K562 (cell line): ENCODE measurements at regions not wholly inside any gene's neighbourhood (a gene's known extent, or its start where the extent isn't known, plus 50 kb on each side); places are given as distances from the start of the nearest gene placed in this dataset.

ENCODE experiments used
- ATAC-seq: fragments of 200-7000 bp; cut with Tn5 transposase; 3 replicates; pipeline ENCODE4 v1.9.1; 2020; ENCODE audit warnings: moderate library complexity
- BruUV-seq: library from RNA; stranded (reverse); fragments of 400-500 nt; replicated peaks from 2 replicates; lab custom pipeline; 2021; lab: Mats Ljungman, UMichigan
- CTCF ChIA-PET: fragments of 300-600 bp; formaldehyde crosslinking; extraction: SDS; loops from one replicate; lab custom pipeline; 2021; ENCODE audit warnings: low intra/inter-chr PET ratio; lab: Yijun Ruan, JAX
- POLR2A ChIA-PET: fragments of 300-600, 350-650 bp; sonication (Branson Sonifier 250); formaldehyde crosslinking; extraction: SDS; loops from one replicate; lab custom pipeline; 2021; ENCODE audit warnings: antibody characterized with exemption, inconsistent platforms; lab: Yijun Ruan, JAX
- DNase-seq, 4 experiments: peaks; one replicate each; pipeline versions ENCODE4 v3.0.0 to v3.0.0-alpha.2; 2011 to 2018; ENCODE audit warnings: low spot score in 3 of 4, mixed read lengths in 3 of 4; ENCODE audit errors: extremely low read depth in 1 of 4
- FAIRE-seq: peaks from 2 replicates; lab custom pipeline; 2011; peaks lifted over from hg19 to GRCh38; lab: Jason Lieb, UNC
- H2AFZ ChIP-seq: 2 replicates; pipeline ENCODE4 v1.6.0; 2011; ENCODE audit warnings: low read depth, low read length, control low read depth, inconsistent platforms
- H3K27ac ChIP-seq: fragments of 200-600 bp; 3 replicates; pipeline ENCODE4 v1.8.0; 2011; ENCODE audit warnings: low read depth, mild to moderate bottlenecking, control low read depth, inconsistent platforms, low read length, moderate library complexity, mixed read lengths; ENCODE audit errors: extremely low read depth
- H3K27me3 ChIP-seq, 2 experiments: fragments of 300-600 bp in 1 of 2; 2 replicates in 1 of 2; 3 replicates in 1 of 2; pipeline versions ENCODE4 v1.6.0 to v1.8.0; 2011; ENCODE audit warnings: inconsistent platforms in 2 of 2, low read length in 2 of 2, mild to moderate bottlenecking in 1 of 2, mixed read lengths in 1 of 2, moderate library complexity in 1 of 2; ENCODE audit not compliant: control insufficient read depth in 2 of 2, insufficient read depth in 2 of 2
- H3K36me3 ChIP-seq: fragments of 300-600 bp; 3 replicates; pipeline ENCODE4 v1.8.0; 2011; ENCODE audit warnings: mild to moderate bottlenecking, low read length, inconsistent platforms; ENCODE audit not compliant: control insufficient read depth, insufficient read depth
- H3K4me1 ChIP-seq, 2 experiments: fragments of 200-600 bp in 1 of 2; replicated peaks in 1 of 2; 2 replicates in 1 of 2; 3 replicates in 1 of 2; pipeline versions ENCODE4 v1.5.1 to v1.8.0; 2011; ENCODE audit warnings: inconsistent platforms in 2 of 2, low read length in 2 of 2, mild to moderate bottlenecking in 1 of 2, mixed read lengths in 1 of 2, moderate library complexity in 1 of 2; ENCODE audit not compliant: control insufficient read depth in 2 of 2, insufficient read depth in 2 of 2
- H3K4me2 ChIP-seq: 2 replicates; pipeline ENCODE4 v1.6.1; 2011; ENCODE audit warnings: low read length, control low read depth, inconsistent platforms, mixed read lengths; ENCODE audit not compliant: insufficient read depth
- H3K4me3 ChIP-seq: fragments of 200-600 bp; sonication (generic), shearing (Covaris generic); 2 replicates; pipeline ENCODE4 v1.5.1; 2016; ENCODE audit warnings: control low read depth, inconsistent platforms
- H3K79me2 ChIP-seq: fragments of 200-600 bp; 3 replicates; pipeline ENCODE4 v1.8.0; 2011; ENCODE audit warnings: low read length, inconsistent platforms; ENCODE audit not compliant: control insufficient read depth, insufficient read depth
- H3K9ac ChIP-seq, 2 experiments: 2 replicates each; pipeline versions ENCODE4 v1.6.0 to v1.6.1; 2011; ENCODE audit warnings: low read depth in 2 of 2, low read length in 2 of 2, control low read depth in 1 of 2, inconsistent platforms in 1 of 2, mild to moderate bottlenecking in 1 of 2, mixed read lengths in 1 of 2; ENCODE audit not compliant: insufficient read depth in 1 of 2
- H3K9me1 ChIP-seq: one replicate; pipeline ENCODE4 v1.6.0; 2011; ENCODE audit warnings: inconsistent platforms, mild to moderate bottlenecking, low read length, moderate library complexity; ENCODE audit not compliant: control insufficient read depth, insufficient read depth
- H3K9me3 ChIP-seq: replicated peaks from 2 replicates; pipeline ENCODE4 v1.5.1; 2011; ENCODE audit warnings: low read depth, low read length, inconsistent platforms; ENCODE audit not compliant: control insufficient read depth, insufficient read depth
- H4K20me1 ChIP-seq: replicated peaks from 2 replicates; pipeline ENCODE4 v1.6.1; 2011; ENCODE audit warnings: low read length, inconsistent platforms, mixed read lengths; ENCODE audit not compliant: control insufficient read depth, insufficient read depth
- ETV5 ChIP-seq: sonication (generic); formaldehyde crosslinking; IDR thresholded peaks from 2 replicates; pipeline ENCODE4 v1.4.0; 2020; ENCODE audit warnings: low read depth, mild to moderate bottlenecking, missing genetic modification reagents
- MTF1 ChIP-seq: fragments of 250-450 bp; sonication (Bioruptor Pico); IDR thresholded peaks from 2 replicates; pipeline ENCODE4 v1.9.0; 2021; ENCODE audit warnings: moderate library complexity, mild to moderate bottlenecking, inconsistent platforms, borderline replicate concordance
- NCOA2 ChIP-seq, 2 experiments: fragments of 450-650 bp; IDR thresholded peaks; 2 replicates each; pipeline ENCODE4 v1.6.1; 2018; ENCODE audit warnings: mild to moderate bottlenecking in 2 of 2, moderate library complexity in 1 of 2; ENCODE audit not compliant: partially characterized antibody in 2 of 2
- NELFE ChIP-seq: IDR thresholded peaks from 2 replicates; pipeline ENCODE4 v1.6.1; 2011; ENCODE audit warnings: mild to moderate bottlenecking; ENCODE audit not compliant: insufficient read depth, insufficient read length
- PREB ChIP-seq: sonication (generic); formaldehyde crosslinking; IDR thresholded peaks from 2 replicates; pipeline ENCODE4 v1.8.1; 2023; ENCODE audit warnings: mild to moderate bottlenecking, missing genetic modification reagents
- TEAD1 ChIP-seq, 2 experiments: fragments of 450-650 bp in 1 of 2; sonication (generic) in 1 of 2; formaldehyde crosslinking; IDR thresholded peaks; 2 replicates each; pipeline versions ENCODE4 v1.4.0 to v1.8.0; 2020 to 2022; ENCODE audit warnings: mild to moderate bottlenecking in 2 of 2, missing genetic modification reagents in 1 of 2
- TOE1 ChIP-seq, 2 experiments: fragments of 450-650 bp in 1 of 2; sonication (generic) in 1 of 2; formaldehyde crosslinking in 1 of 2; IDR thresholded peaks; 2 replicates each; pipeline versions ENCODE4 v1.7.1 to v1.8.0; 2016 to 2022; ENCODE audit warnings: borderline replicate concordance in 2 of 2, mild to moderate bottlenecking in 2 of 2, antibody characterized with exemption in 1 of 2, inconsistent platforms in 1 of 2, low read depth in 1 of 2, missing genetic modification reagents in 1 of 2, moderate library complexity in 1 of 2
- ZNF347 ChIP-seq: fragments of 450-650 bp; formaldehyde crosslinking; IDR thresholded peaks from 2 replicates; pipeline ENCODE4 v1.4.0; 2020; ENCODE audit warnings: low read depth, mild to moderate bottlenecking, moderate library complexity
- ZNF518B ChIP-seq: fragments of 250-450 bp; sonication (Bioruptor Pico); IDR thresholded peaks from 2 replicates; pipeline ENCODE4 v1.5.0; 2021; ENCODE audit warnings: mild to moderate bottlenecking, moderate library complexity
- WGBS: fragments of 100-300 bp; shearing (Covaris generic); methylation state at CpG from one replicate; pipeline ENCODE4 v1.1.6; 2016; ENCODE audit warnings: low coverage, mixed read lengths; ENCODE audit not compliant: insufficient coverage; ENCODE audit errors: missing lambda C conversion rate; 5-methylcytosine and 5-hydroxymethylcytosine counted together
- in situ Hi-C: fragments of 300-500 bp; cut with MboI; formaldehyde crosslinking; loops from 4 replicates; pipeline ENCODE4 v1.15.0; 2018; ENCODE audit warnings: inconsistent platforms, mixed read lengths
- intact Hi-C: fragments of 100-400 bp; cut with micrococcal nuclease; formaldehyde crosslinking; loops from 2 replicates; pipeline ENCODE4 v1.14.2; 2022
- TF ChIP-seq, protein P1 (sequence below): fragments of 250-450 bp; sonication (Bioruptor Pico); IDR thresholded peaks from 2 replicates; pipeline ENCODE4 v1.5.1; 2021; ENCODE audit warnings: mild to moderate bottlenecking
- TF ChIP-seq, protein P2 (sequence below): fragments of 450-650 bp; formaldehyde crosslinking; IDR thresholded peaks from 2 replicates; pipeline ENCODE4 v1.4.0; 2020; ENCODE audit warnings: mild to moderate bottlenecking, moderate library complexity

- TF ChIP-seq TEAD1 (CRISPR knock-in tag; IDR thresholded peaks at IDR 0.05) (no peak), TOE1 (IDR thresholded peaks at IDR 0.05; ENCODE audit: borderline replicate concordance) (no peak), TOE1 (CRISPR knock-in tag; IDR thresholded peaks at IDR 0.05; ENCODE audit: borderline replicate concordance, low read depth) (no peak), PREB (no peak), ZNF347 (CRISPR knock-in tag) (no peak), ETV5 (no peak)
- TF ChIP-seq, all 486 proteins: peak for 0
Measured at GRCh38 chr3:124156866-124157712, 165.2 kb upstream of the ROPN1 start (continued).

GRCh38 chr3:124157748-124158147 lies 165.8 kb upstream of the ROPN1 start:
- no peak for ATAC-seq
- H2AFZ ChIP-seq, result no peak overlapping the region
- no peaks in the 10 kb centered on the region for H3K79me2 ChIP-seq
- H3K9ac ChIP-seq, result no peak overlapping the region
- no peak for FAIRE-seq
- H3K36me3 ChIP-seq, result no peaks in the 10 kb centered on the region
- H3K4me2 ChIP-seq, result no peak overlapping the region
- no peaks in the 10 kb centered on the region for H3K9me1 ChIP-seq
- intact Hi-C loops (no loop called here), in situ Hi-C loops (no loop called here)
- H3K4me3 ChIP-seq, result no peak overlapping the region
- H3K27ac ChIP-seq, result no peak overlapping the region
- POLR2A ChIA-PET, result no interaction called here
- no peak for DNase-seq
- H3K27me3 ChIP-seq, result no peaks in the 10 kb centered on the region
- no TSS peak for BruUV-seq
- no peaks in the 10 kb centered on the region for H3K4me1 ChIP-seq
- no peaks in the 10 kb centered on the region for H3K9me3 ChIP-seq
- 0% methylated on average over 3 of the region's 3 CpGs for WGBS
- no peaks in the 10 kb centered on the region for H4K20me1 ChIP-seq
- CTCF ChIA-PET, result no interaction called here
- TF ChIP-seq MTF1 (CRISPR knock-in tag), result no peak
- TF ChIP-seq ZNF518B (CRISPR knock-in tag), result no peak
- TF ChIP-seq, protein P1, sequence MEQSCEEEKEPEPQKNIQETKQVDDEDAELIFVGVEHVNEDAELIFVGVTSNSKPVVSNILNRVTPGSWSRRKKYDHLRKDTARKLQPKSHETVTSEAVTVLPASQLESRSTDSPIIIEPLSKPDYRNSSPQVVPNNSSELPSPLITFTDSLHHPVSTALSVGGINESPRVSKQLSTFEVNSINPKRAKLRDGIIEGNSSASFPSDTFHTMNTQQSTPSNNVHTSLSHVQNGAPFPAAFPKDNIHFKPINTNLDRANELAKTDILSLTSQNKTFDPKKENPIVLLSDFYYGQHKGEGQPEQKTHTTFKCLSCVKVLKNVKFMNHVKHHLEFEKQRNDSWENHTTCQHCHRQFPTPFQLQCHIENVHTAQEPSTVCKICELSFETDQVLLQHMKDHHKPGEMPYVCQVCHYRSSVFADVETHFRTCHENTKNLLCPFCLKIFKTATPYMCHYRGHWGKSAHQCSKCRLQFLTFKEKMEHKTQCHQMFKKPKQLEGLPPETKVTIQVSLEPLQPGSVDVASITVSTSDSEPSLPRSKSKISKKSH (CRISPR knock-in tag), result no peak
- TF ChIP-seq, protein P2, sequence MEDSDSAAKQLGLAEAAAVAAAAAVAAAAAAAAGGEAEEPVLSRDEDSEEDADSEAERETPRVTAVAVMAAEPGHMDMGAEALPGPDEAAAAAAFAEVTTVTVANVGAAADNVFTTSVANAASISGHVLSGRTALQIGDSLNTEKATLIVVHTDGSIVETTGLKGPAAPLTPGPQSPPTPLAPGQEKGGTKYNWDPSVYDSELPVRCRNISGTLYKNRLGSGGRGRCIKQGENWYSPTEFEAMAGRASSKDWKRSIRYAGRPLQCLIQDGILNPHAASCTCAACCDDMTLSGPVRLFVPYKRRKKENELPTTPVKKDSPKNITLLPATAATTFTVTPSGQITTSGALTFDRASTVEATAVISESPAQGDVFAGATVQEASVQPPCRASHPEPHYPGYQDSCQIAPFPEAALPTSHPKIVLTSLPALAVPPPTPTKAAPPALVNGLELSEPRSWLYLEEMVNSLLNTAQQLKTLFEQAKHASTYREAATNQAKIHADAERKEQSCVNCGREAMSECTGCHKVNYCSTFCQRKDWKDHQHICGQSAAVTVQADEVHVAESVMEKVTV (CRISPR knock-in tag), result no peak
- TF ChIP-seq NELFE, result no peak
- TF ChIP-seq NCOA2 (IDR thresholded peaks at IDR 0.05; ENCODE audit: partially characterized antibody in 2 of 2), result no peak
